ENCODE measurements at regions not wholly inside any gene's neighbourhood (a gene's known extent, or its start where the extent isn't known, plus 50 kb on each side); places are given as distances from the start of the nearest gene placed in this dataset.

DNA sequence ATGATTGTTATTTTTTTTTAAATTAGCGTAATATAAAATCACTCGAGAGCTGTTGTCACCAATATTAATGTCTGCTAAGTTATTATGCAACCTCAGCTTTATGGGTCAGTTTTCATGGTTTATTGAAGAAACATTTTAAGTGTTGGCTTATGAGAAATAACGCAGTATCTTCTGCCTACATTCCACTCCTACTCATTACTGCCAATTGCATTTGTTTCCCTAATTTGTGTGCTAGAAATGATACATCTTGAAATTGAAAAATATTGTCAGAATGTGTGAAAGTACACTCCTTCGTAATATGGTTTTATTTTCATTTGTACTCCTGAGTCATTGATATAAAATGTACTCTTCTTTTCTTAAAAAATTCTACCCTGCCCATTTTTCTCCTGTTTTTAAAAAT lies 333.3 kb upstream of the HSF2 start:
- DNase-seq (ENCODE audit: low read depth): no peak

- DNase-seq (ENCODE audit: low read depth): no peak
Observed at GRCh38 chr6:122068291-122068769, 331.1 kb upstream of the HSF2 start.

DNA sequence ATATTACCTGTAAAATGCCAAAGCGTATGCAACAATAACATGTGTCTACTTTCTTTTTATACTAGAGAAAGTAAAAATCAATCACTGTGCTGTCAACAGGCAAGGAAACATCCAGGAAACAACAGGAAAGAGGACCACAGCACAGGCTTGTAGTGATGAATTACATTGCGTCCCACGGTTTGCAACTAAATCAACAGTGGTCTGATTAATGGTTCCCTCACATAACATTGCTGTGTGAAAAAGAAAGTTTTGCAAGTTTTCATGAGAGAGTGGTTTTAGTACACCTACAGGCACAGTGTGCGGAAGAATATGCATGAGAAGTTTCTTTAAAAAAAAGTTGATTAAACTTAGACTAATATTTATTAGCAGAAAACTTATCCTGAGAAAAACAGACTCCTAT lies 329.5 kb upstream of the HSF2 start:
- DNase-seq (ENCODE audit: low read depth): no peak

- no peak for DNase-seq (ENCODE audit: low read depth)
Observed at GRCh38 chr6:122072014-122072647, 327.3 kb upstream of the HSF2 start.

GRCh38 chr6:122075084-122075838 lies 324.2 kb upstream of the HSF2 start:
- no peak for DNase-seq (ENCODE audit: low read depth)

DNA sequence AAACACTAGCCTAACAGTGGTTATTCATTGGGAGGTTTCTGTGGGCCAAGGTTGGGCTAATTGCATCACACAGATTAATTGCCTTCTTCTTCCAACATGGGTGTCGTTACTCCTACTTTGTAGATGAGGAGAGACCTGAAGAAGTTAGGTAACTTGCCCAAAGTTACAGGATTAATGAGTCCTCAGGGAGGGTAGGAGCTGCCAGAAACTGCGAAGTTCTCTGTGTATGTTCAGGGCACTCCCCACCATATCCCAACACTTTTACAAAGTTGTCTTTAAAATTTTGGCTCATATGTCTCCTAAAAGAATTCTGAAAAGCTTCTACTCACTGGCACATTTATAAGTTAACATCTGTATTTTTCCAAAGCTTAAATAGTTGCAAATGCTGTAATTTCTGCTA lies 323.5 kb upstream of the HSF2 start:
- DNase-seq (ENCODE audit: low read depth): no peak

DNA sequence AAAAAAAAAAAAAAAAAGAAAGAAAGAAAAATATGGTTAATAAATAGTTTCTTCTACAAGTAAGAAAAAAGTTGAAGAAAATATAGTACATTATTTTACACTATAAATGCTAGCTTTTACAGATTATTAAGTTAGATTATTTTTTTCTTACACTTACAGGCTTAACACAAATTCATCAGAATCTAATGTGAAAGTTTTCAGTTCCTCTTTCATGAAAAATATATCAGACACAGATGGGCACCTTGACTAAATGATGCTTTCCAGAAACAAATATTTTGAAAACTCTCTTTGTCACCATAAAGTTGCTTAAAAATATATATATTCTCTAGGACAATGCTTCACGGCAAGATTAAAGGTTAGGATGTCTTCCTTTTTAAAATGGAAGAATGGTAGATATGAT lies 321.8 kb upstream of the HSF2 start:
- no peak for DNase-seq (ENCODE audit: low read depth)

DNA sequence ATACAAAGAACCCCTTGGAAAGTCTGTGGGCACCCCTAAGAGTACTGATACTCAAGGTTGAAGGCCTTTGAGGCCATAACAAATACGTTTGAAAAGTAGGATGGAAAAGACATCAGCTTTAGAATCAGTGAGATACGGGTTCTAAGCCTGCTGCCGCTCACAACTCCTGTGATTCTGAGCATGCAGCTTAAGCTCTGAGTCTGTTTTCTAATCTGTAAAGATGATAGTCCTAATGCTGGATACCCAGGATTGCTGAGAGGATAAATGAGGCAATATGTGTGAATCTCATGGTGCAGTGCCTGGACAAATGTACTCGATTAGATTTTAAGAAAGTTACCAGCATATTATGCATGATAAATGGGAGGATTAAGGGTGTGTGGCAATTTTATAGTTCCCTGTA lies 321.0 kb upstream of the HSF2 start:
- DNase-seq (ENCODE audit: low read depth): no peak

DNA sequence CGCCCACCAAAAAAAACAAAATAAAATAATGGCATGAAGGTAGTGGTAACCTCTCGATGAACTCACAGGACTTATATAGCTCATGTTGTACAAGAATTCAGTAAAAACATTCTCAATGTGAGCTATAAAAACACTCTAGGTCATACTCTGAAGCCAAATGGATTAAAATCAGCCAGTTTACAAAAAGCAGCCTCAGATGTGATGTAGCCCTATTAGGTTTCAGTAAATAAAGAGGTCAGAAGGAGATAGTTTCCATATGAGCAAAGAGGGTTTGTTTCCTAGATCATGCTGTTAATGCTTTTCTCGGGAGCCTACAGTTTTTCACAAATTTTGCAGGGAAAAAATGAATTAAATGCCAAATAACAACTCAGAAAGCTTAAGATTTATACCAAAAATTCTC lies 319.5 kb upstream of the HSF2 start:
- DNase-seq (ENCODE audit: low read depth): no peak

GRCh38 chr6:122081921-122082320 lies 317.5 kb upstream of the HSF2 start:
- DNase-seq (ENCODE audit: low read depth): no peak

GRCh38 chr6:122082370-122082769 lies 317.1 kb upstream of the HSF2 start:
- DNase-seq (ENCODE audit: low read depth): no peak

DNA sequence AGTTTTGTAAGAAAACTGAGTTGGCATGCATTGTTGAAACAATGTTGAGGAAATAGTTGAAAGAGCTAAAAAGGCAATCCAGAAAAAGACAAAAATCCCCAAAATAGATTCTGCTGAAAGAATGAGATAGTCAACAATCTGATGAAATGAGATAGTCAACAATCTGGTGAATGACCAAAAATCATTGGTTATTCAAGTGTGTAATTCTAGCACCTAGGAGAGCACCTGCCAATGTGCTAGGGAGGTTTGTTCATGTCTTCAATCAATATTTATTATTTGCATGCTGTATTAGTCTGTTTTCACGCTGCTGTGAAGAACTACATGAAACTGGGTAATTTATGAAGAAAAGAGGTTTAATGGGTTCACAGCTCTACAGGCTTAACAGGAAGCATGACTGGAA lies 307.1 kb upstream of the HSF2 start:
- no peak for DNase-seq (ENCODE audit: low read depth)

DNA sequence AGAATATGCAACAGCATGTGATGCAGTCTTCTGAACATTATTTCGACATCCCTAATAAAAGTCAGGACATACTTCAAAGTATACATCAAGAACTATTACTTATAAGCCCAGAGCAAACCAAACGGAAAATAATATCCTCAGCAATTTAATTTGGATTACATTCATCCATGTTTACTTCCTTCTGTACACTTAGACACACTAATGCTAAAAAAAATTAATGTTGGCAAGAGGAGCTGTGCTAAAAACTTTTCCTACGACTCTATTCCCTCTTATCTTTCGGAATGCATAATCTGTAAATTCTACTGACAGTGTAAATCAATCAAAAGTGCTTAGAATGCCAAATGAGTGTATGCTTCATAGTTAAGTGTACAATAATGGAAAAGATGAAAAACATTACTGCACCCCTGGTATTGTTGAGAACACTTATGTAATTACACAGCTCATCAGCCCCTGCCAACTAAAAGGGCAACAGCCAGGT lies 301.2 kb upstream of the HSF2 start:
- no peak for DNase-seq (ENCODE audit: low read depth)

DNA sequence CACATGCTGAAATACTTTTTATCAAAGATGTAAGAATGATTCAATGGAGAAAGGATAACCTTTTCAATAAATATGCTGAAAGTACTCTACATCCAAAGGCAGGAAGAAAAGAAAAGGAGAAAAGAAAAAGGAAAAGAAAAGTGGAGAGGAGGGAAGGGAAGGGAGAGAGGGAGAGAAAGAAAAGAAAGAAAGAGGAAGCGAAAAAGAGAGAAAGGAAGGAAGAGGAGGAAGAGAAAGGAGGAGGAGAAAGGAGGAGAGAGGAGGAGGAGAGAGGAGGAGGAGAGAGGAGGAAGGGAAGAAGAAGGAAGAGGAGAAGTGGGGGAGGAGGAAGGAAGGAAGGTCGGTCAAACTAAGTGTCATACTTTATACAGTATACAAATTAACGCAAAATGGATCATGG lies 297.4 kb upstream of the HSF2 start:
- DNase-seq (ENCODE audit: low read depth): no peak

DNA sequence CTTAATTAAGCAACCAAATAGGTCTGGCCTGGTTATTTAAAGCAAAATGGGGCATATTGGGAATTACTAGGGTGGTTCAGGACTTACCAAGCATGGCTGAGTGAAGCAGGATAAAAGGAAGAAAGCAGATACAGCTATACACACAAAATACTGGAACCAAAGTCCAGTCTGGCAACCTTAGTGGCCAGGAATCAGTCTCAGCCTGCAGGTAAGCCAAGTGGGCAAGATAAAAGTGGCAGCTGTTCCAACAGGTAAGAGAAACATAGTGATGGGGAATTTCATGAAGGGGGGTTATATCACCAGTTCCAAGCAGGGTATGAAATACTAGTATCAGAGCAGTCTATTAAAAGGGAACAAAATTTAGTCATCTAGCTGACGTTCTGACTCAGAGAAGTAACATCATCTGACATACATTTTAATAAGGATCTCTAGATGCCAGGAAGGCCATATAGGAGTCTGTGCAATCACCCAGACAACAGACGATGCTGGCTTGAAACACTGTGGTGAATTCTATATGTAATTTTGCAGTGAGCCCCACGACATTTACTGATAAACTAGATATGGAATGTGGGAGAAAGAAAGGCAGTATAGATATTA lies 292.1 kb upstream of the HSF2 start:
- DNase-seq (ENCODE audit: low read depth): no peak

- DNase-seq (ENCODE audit: low read depth): no peak
Observed at GRCh38 chr6:122109075-122109474, 290.4 kb upstream of the HSF2 start.

GRCh38 chr6:122114717-122115116 lies 284.7 kb upstream of the HSF2 start:
- no peak for DNase-seq (ENCODE audit: low read depth)

DNA sequence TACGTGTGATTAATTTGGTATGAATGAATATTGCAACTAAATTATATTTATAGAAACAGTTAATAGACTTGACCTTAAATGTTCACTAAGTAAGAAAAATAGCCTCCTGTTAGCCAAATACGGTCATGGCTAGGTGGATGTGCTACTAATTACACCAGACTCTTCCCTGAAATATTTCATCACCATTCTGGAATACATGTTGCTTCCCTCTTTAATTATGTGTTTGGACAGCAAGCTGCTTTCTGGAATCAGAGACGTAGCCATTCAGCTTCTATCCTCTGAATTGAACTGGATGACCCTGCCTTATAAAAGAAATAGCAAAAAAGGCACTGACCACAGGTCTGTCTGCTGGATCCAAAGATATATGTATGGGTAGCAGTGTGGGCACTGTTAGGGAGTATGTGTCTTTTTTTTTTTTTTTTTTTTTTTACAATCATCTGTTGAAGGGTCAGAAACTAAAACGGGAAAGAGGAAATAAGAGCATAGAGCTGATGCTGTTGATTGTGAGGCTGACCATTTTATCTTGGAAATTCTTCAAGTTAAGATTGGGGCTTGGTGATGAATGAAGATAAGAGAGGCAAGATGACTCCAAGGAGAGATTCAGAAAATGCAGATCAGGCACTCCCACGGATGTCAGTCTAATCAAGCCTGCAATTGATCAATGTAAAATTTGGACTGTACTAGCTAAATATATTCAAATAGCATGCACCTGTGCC lies 283.2 kb upstream of the HSF2 start:
- DNase-seq (ENCODE audit: low read depth): no peak

DNA sequence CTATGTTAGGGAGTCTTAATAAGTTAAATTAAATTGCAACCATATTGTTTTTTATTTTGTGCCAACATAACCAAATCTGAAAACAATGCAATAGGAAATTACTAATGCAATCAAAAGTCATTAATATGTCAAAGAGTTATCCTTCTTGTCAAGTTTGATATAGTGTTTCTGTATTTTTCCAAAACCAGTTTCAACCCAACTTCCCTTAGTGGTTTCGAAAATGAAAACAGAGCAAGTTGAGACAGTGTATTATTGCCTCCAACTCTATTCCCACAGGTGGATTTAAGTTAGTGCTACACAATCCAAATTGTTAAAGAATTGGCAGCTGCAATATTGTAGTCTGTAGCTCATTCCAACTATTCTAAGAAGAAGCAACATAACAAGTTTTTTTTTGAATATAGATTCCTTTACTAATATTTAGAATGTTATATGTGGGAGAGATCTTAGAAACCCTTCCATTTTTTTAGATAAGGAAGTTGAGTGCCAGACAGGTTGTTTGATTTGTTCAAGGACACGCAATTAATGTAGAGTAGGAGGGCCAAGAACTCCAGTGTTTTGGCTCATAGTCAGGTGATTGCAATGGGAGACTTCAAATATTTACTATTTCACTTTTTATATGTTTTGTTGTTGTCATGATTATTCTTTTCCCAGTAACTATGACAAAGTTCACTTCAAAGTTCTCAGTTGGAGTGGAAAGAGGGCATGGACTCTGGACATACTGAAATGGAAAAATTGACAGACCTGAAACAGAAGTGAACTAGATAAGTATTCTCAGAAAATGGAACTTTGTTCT lies 282.4 kb upstream of the HSF2 start:
- no peak for DNase-seq (ENCODE audit: low read depth)

- DNase-seq (ENCODE audit: low read depth): no peak
Observed at GRCh38 chr6:122118945-122119506, 280.4 kb upstream of the HSF2 start.

- no peak for DNase-seq (ENCODE audit: low read depth)
Observed at GRCh38 chr6:122122202-122122601, 277.2 kb upstream of the HSF2 start.

DNA sequence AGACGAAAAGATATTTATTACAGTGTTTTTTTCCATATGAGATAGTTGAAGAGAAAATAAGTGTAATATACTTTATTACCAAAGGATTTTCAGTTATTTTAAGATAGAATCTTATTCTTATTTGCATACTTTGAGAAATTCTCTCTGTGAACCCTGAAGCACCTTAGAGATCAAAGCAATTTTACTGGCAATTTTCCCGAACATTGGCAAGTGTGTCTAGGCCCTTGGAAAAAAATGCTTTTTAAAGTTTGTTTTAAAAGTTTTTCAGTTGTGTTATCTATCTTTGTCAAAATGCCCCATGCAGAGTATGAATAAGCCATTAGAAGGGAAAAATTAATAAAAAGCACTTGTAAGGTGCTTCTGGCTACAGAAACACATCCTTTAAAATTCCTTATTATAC lies 276.8 kb upstream of the HSF2 start:
- DNase-seq (ENCODE audit: low read depth): no peak
